IMR-90 (cell line): ENCODE measurements at regions not wholly inside any gene's neighbourhood (a gene's known extent, or its start where the extent isn't known, plus 50 kb on each side); places are given as distances from the start of the nearest gene placed in this dataset.

Experiments
- ATAC-seq: fragments of 200-7000 bp; cut with Tn5 transposase; 2 replicates; pipeline ENCODE4 v1.9.1; 2020; ENCODE audit warnings: low read depth, mild to moderate bottlenecking, moderate library complexity
- BruUV-seq: library from RNA; stranded (reverse); fragments of 400-500 nt; replicated peaks from 2 replicates; lab custom pipeline; 2021; lab: Mats Ljungman, UMichigan
- CTCF ChIA-PET: fragments of 300-600 bp; formaldehyde crosslinking; extraction: SDS; loops from one replicate; lab custom pipeline; 2021; ENCODE audit warnings: antibody characterized with exemption; lab: Yijun Ruan, JAX
- POLR2A ChIA-PET: fragments of 300-600 bp; sonication (Branson Sonifier 250); formaldehyde crosslinking; loops from one replicate; lab custom pipeline; 2022; ENCODE audit warnings: antibody characterized with exemption; ENCODE audit not compliant: unreplicated experiment; lab: Charles Lee
- DNase-seq: peaks from one replicate; pipeline ENCODE4 v3.0.0; 2013
- H2AFZ ChIP-seq: replicated peaks from 2 replicates; pipeline ENCODE3; 2013; ENCODE audit warnings: low read length, mild to moderate bottlenecking; ENCODE audit not compliant: poor library complexity
- H2AK5ac ChIP-seq: 2 replicates; pipeline ENCODE4 v1.6.1; 2013; ENCODE audit warnings: low read depth, low read length, inconsistent platforms
- H2AK9ac ChIP-seq: replicated peaks from 2 replicates; pipeline ENCODE3; 2013; ENCODE audit warnings: mild to moderate bottlenecking, low read depth, low read length, moderate library complexity; ENCODE audit not compliant: poor library complexity
- H2BK120ac ChIP-seq: 2 replicates; pipeline ENCODE4 v1.6.1; 2013; ENCODE audit warnings: low read depth, low read length, inconsistent platforms
- H2BK15ac ChIP-seq: 3 replicates; pipeline ENCODE4 v1.6.1; 2013; ENCODE audit warnings: low read depth, low read length, inconsistent platforms
- H2BK20ac ChIP-seq: 2 replicates; pipeline ENCODE4 v1.6.1; 2013; ENCODE audit warnings: low read depth, mild to moderate bottlenecking, inconsistent platforms, low read length, moderate library complexity
- H2BK5ac ChIP-seq: 2 replicates; pipeline ENCODE4 v1.6.1; 2013; ENCODE audit warnings: mild to moderate bottlenecking, low read depth, low read length, inconsistent platforms; ENCODE audit not compliant: poor library complexity, severe bottlenecking
- H3K14ac ChIP-seq: replicated peaks from 2 replicates; pipeline ENCODE4 v1.6.1; 2013; ENCODE audit warnings: low read depth, low read length, inconsistent platforms
- H3K18ac ChIP-seq: 2 replicates; pipeline ENCODE4 v1.6.1; 2013; ENCODE audit warnings: low read depth, low read length, control low read depth
- H3K23ac ChIP-seq: 2 replicates; pipeline ENCODE4 v1.6.1; 2013; ENCODE audit warnings: low read depth, low read length, inconsistent platforms
- H3K27ac ChIP-seq: 2 replicates; pipeline ENCODE4 v1.5.1; 2013; ENCODE audit warnings: mild to moderate bottlenecking, control low read depth, low read length; ENCODE audit not compliant: insufficient read depth
- H3K27me3 ChIP-seq: 2 replicates; pipeline ENCODE4 v1.6.1; 2013; ENCODE audit warnings: low read length; ENCODE audit not compliant: control insufficient read depth, insufficient read depth
- H3K36me3 ChIP-seq: 2 replicates; pipeline ENCODE4 v1.6.1; 2013; ENCODE audit warnings: low read length, mixed read lengths; ENCODE audit not compliant: control insufficient read depth, insufficient read depth
- H3K4ac ChIP-seq: 2 replicates; pipeline ENCODE4 v1.6.1; 2013; ENCODE audit warnings: low read depth, low read length, inconsistent platforms
- H3K4me1 ChIP-seq: 2 replicates; pipeline ENCODE4 v1.6.1; 2013; ENCODE audit warnings: low read length, mixed read lengths; ENCODE audit not compliant: control insufficient read depth, insufficient read depth
- H3K4me2 ChIP-seq: 2 replicates; pipeline ENCODE4 v1.6.1; 2013; ENCODE audit warnings: low read depth, mild to moderate bottlenecking, control low read depth, low read length, moderate library complexity
- H3K4me3 ChIP-seq: 2 replicates; pipeline ENCODE4 v1.5.1; 2013; ENCODE audit warnings: low read depth, mild to moderate bottlenecking, control low read depth, low read length, moderate library complexity; ENCODE audit not compliant: insufficient read depth
- H3K56ac ChIP-seq: 2 replicates; pipeline ENCODE4 v1.6.1; 2013; ENCODE audit warnings: low read length, inconsistent platforms; ENCODE audit not compliant: insufficient read depth; ENCODE audit errors: extremely low read depth
- H3K79me1 ChIP-seq, 2 experiments: 2 replicates each; pipeline ENCODE4 v1.6.1; 2013; ENCODE audit warnings: low read length in 2 of 2, inconsistent platforms in 1 of 2, low read depth in 1 of 2
- H3K9ac ChIP-seq: 2 replicates; pipeline ENCODE4 v1.6.1; 2013; ENCODE audit warnings: low read depth, low read length, control low read depth
- H3K9me1 ChIP-seq: 2 replicates; pipeline ENCODE4 v1.6.1; 2013; ENCODE audit warnings: low read length, inconsistent platforms; ENCODE audit not compliant: insufficient read depth
- H3K9me3 ChIP-seq: 2 replicates; pipeline ENCODE4 v1.6.1; 2013; ENCODE audit warnings: low read length; ENCODE audit not compliant: control insufficient read depth, insufficient read depth
- H4K20me1 ChIP-seq: 2 replicates; pipeline ENCODE4 v1.6.1; 2013; ENCODE audit warnings: low read length, inconsistent platforms; ENCODE audit not compliant: insufficient read depth
- H4K5ac ChIP-seq: 2 replicates; pipeline ENCODE4 v1.6.1; 2013; ENCODE audit warnings: mild to moderate bottlenecking, low read depth, low read length, control low read depth
- H4K8ac ChIP-seq, 2 experiments: 2 replicates each; pipeline ENCODE4 v1.6.1; 2013; ENCODE audit warnings: low read depth in 2 of 2, low read length in 2 of 2, control low read depth in 1 of 2, inconsistent platforms in 1 of 2
- H4K91ac ChIP-seq: 2 replicates; pipeline ENCODE4 v1.6.1; 2013; ENCODE audit warnings: low read depth, low read length, inconsistent platforms; ENCODE audit not compliant: insufficient read depth
- CEBPB ChIP-seq: IDR thresholded peaks from 2 replicates; pipeline ENCODE4 v1.6.1; 2012; ENCODE audit warnings: low read depth, low read length, improper control_type of control experiment
- CHD1 ChIP-seq: IDR thresholded peaks from 2 replicates; pipeline ENCODE4 v1.6.1; 2012; ENCODE audit warnings: low read depth, low read length, improper control_type of control experiment
- FOS ChIP-seq: fragments of 150-350 bp; IDR thresholded peaks from 2 replicates; pipeline ENCODE4 v1.6.1; 2016; ENCODE audit warnings: low read depth, low read length
- MAZ ChIP-seq: IDR thresholded peaks from 2 replicates; pipeline ENCODE4 v1.6.1; 2012; ENCODE audit warnings: low read depth, mild to moderate bottlenecking, low read length, improper control_type of control experiment, moderate library complexity, borderline replicate concordance
- NFE2L2 ChIP-seq: fragments of 150-350 bp; IDR thresholded peaks from 2 replicates; pipeline ENCODE4 v1.6.1; 2016; ENCODE audit warnings: low read depth, mild to moderate bottlenecking, low read length
- RAD21 ChIP-seq: IDR thresholded peaks from 2 replicates; pipeline ENCODE4 v1.6.1; 2012; ENCODE audit warnings: low read length, improper control_type of control experiment
- RFX5 ChIP-seq: IDR thresholded peaks from 2 replicates; pipeline ENCODE4 v1.8.0; 2012; ENCODE audit warnings: low read depth, mild to moderate bottlenecking, low read length, moderate library complexity
- SMC3 ChIP-seq: fragments of 150-350 bp; IDR thresholded peaks from 2 replicates; pipeline ENCODE4 v1.6.1; 2016; ENCODE audit warnings: low read depth, mild to moderate bottlenecking, antibody characterized with exemption, low read length, moderate library complexity
- WGBS, 2 experiments: methylation state at CpG; one replicate each; pipeline versions ENCODE4 v1.1.5 to v1.1.7; 2013; ENCODE audit warnings: missing lambda C conversion rate in 2 of 2; ENCODE audit not compliant: insufficient read length in 1 of 2; ENCODE audit errors: extremely low coverage in 2 of 2; 5-methylcytosine and 5-hydroxymethylcytosine counted together
- dilution Hi-C: fragments of 300-500 bp; cut with HindIII; formaldehyde crosslinking; loops from one replicate; pipeline ENCODE4 v1.14.3; 2018; ENCODE audit warnings: low sequenced_read_pairs; ENCODE audit not compliant: unreplicated experiment
- in situ Hi-C: fragments of 300-500 bp; cut with MboI; formaldehyde crosslinking; loops from 3 replicates; pipeline ENCODE4 v1.14.3; 2019; ENCODE audit warnings: low sequenced_read_pairs, inconsistent platforms, mixed read lengths
- intact Hi-C: fragments of 100-400 bp; cut with micrococcal nuclease; formaldehyde crosslinking; loops from 2 replicates; pipeline ENCODE4 v1.10.0; 2022
- TF ChIP-seq, protein P1 (sequence below): conservative IDR thresholded peaks from 2 replicates; pipeline ENCODE4 v1.5.1; 2012; ENCODE audit warnings: mild to moderate bottlenecking, low read depth, low read length, improper control_type of control experiment

DNA sequence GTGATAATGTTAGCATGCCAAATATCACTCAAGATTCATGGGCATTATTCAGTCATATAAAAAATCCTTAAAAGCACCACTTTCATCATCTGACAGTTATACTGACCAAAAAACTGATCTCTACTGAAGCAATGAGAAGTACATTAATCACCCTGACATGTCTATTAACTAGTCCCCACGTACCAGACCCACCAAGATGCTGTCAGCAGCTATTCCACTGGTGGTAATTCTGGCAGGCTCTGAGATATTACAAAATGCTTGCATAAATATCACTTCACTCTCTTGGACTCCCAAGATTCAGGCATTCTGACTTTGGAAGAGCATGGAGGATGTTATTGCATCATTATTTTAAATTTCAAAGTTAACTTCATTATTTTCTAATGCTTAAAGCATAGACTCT, 717.0 kb downstream of the DNAH5 start:
- dilution Hi-C loops = no loop called here
- Histone ChIP-seq H4K20me1 (no peaks in the 10 kb centered on the region), H3K9me1 (no peaks in the 10 kb centered on the region), H3K79me1 (no peaks in the 10 kb centered on the region), H4K91ac (no peak overlapping the region), H2AFZ (no peak overlapping the region), H2AK5ac (no peak overlapping the region), H3K56ac (no peak overlapping the region), H4K5ac (no peak overlapping the region), H3K4ac (no peak overlapping the region), H3K4me2 (no peak overlapping the region), H3K4me3 (no peak overlapping the region), H3K9ac (no peak overlapping the region), H2BK5ac (no peak overlapping the region), H3K27ac (no peak overlapping the region), H3K36me3 (no peaks in the 10 kb centered on the region), H2BK20ac (no peak overlapping the region), H2AK9ac (no peak overlapping the region), H3K9me3 (peaks cover 3% of the 10 kb centered on the region; the same call in 1 of the 2 replicates), H3K23ac (no peak overlapping the region), H4K8ac (no peak overlapping the region), H3K27me3 (no peaks in the 10 kb centered on the region), H2BK15ac (no peak overlapping the region), H3K18ac (no peak overlapping the region), H3K4me1 (no peaks in the 10 kb centered on the region), H2BK120ac (no peak overlapping the region), H3K14ac (no peak overlapping the region)
- WGBS, 2 experiments = no CpG with 5 or more reads among the region's 1 CpG
- in situ Hi-C loops = no loop called here
- POLR2A ChIA-PET = no interaction called here
- BruUV-seq = no TSS peak
- ATAC-seq (no peak), DNase-seq (no peak)
- intact Hi-C loops = no loop called here
- TF ChIP-seq RAD21 (no peak), CEBPB (no peak), MAZ (no peak), RFX5 (no peak), NFE2L2 (no peak), CHD1 (no peak), FOS (no peak), SMC3 (no peak)
- TF ChIP-seq, protein P1, sequence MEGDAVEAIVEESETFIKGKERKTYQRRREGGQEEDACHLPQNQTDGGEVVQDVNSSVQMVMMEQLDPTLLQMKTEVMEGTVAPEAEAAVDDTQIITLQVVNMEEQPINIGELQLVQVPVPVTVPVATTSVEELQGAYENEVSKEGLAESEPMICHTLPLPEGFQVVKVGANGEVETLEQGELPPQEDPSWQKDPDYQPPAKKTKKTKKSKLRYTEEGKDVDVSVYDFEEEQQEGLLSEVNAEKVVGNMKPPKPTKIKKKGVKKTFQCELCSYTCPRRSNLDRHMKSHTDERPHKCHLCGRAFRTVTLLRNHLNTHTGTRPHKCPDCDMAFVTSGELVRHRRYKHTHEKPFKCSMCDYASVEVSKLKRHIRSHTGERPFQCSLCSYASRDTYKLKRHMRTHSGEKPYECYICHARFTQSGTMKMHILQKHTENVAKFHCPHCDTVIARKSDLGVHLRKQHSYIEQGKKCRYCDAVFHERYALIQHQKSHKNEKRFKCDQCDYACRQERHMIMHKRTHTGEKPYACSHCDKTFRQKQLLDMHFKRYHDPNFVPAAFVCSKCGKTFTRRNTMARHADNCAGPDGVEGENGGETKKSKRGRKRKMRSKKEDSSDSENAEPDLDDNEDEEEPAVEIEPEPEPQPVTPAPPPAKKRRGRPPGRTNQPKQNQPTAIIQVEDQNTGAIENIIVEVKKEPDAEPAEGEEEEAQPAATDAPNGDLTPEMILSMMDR = no peak
- CTCF ChIA-PET = no interaction called here
